Endothelial cell of umbilical vein (primary cell): ENCODE measurements at regions not wholly inside any gene's neighbourhood (a gene's known extent, or its start where the extent isn't known, plus 50 kb on each side); places are given as distances from the start of the nearest gene placed in this dataset.

Experiments
- BruUV-seq: library from RNA; stranded (reverse); fragments of 400-500 nt; replicated peaks from 2 replicates; lab custom pipeline; 2021; lab: Mats Ljungman, UMichigan
- CTCF ChIA-PET: fragments of 300-600, 350-600 bp; sonication (Branson Sonifier 250); formaldehyde crosslinking; loops from one replicate; lab custom pipeline; 2021; ENCODE audit warnings: antibody characterized with exemption, inconsistent platforms; lab: Charles Lee
- POLR2A ChIA-PET: fragments of 300-600, 350-600 bp; sonication (Branson Sonifier 250); formaldehyde crosslinking; loops from one replicate; lab custom pipeline; 2021; ENCODE audit warnings: antibody characterized with exemption, inconsistent platforms; lab: Charles Lee
- DNase-seq: peaks from one replicate; pipeline ENCODE4 v3.0.0-alpha.2; 2011; ENCODE audit warnings: low read depth, low spot score
- FAIRE-seq: peaks from 2 replicates; lab custom pipeline; 2011; peaks lifted over from hg19 to GRCh38; lab: Jason Lieb, UNC
- H2AFZ ChIP-seq: 2 replicates; pipeline ENCODE4 v1.6.0; 2012; ENCODE audit warnings: low read depth, low read length, control low read depth, inconsistent platforms
- H3K27ac ChIP-seq: 2 replicates; pipeline ENCODE4 v1.5.1; 2011; ENCODE audit warnings: low read depth, mild to moderate bottlenecking, control low read depth, low read length, moderate library complexity; ENCODE audit not compliant: insufficient read depth
- H3K27me3 ChIP-seq, 2 experiments: 2 replicates each; pipeline versions ENCODE4 v1.6.0 to v1.6.1; 2011; ENCODE audit warnings: low read length in 2 of 2, mixed read lengths in 1 of 2; ENCODE audit not compliant: control insufficient read depth in 2 of 2, insufficient read depth in 2 of 2
- H3K36me3 ChIP-seq, 2 experiments: 2 replicates in 1 of 2; 3 replicates in 1 of 2; pipeline ENCODE4 v1.5.1; 2011; ENCODE audit warnings: low read length in 2 of 2, mild to moderate bottlenecking in 1 of 2, moderate library complexity in 1 of 2; ENCODE audit not compliant: control insufficient read depth in 2 of 2, insufficient read depth in 2 of 2; ENCODE audit errors: extremely low read depth in 1 of 2
- H3K4me1 ChIP-seq: 3 replicates; pipeline ENCODE4 v1.5.1; 2011; ENCODE audit warnings: mild to moderate bottlenecking, low read length; ENCODE audit not compliant: control insufficient read depth, insufficient read depth; ENCODE audit errors: extremely low read depth
- H3K4me2 ChIP-seq: 2 replicates; pipeline ENCODE4 v1.6.1; 2011; ENCODE audit warnings: low read length, control low read depth, mixed read lengths; ENCODE audit not compliant: insufficient read depth
- H3K4me3 ChIP-seq, 3 experiments: fragments of 200-600 bp in 1 of 3; sonication (generic), shearing (Covaris generic) in 1 of 3; replicated peaks in 1 of 3; 2 replicates each; pipeline ENCODE4 v1.5.1; 2011 to 2016; ENCODE audit warnings: control low read depth in 3 of 3, low read length in 3 of 3, mild to moderate bottlenecking in 2 of 3, inconsistent platforms in 1 of 3, low read depth in 1 of 3, moderate library complexity in 1 of 3; ENCODE audit not compliant: insufficient read depth in 1 of 3
- H3K79me2 ChIP-seq: 2 replicates; pipeline ENCODE4 v1.6.0; 2012; ENCODE audit warnings: low read length, inconsistent platforms; ENCODE audit not compliant: control insufficient read depth, insufficient read depth
- H3K9ac ChIP-seq: replicated peaks from 2 replicates; pipeline ENCODE3; 2011; ENCODE audit warnings: low read length, control low read depth; ENCODE audit not compliant: insufficient read depth; ENCODE audit errors: extremely low read depth
- H3K9me1 ChIP-seq: replicated peaks from 3 replicates; pipeline ENCODE4 v1.6.0; 2011; ENCODE audit warnings: mild to moderate bottlenecking, low read length; ENCODE audit not compliant: control insufficient read depth, insufficient read depth; ENCODE audit errors: extremely low read depth
- H3K9me3 ChIP-seq: replicated peaks from 2 replicates; pipeline ENCODE4 v1.5.1; 2012; ENCODE audit warnings: low read length, inconsistent platforms; ENCODE audit not compliant: control insufficient read depth, insufficient read depth
- H4K20me1 ChIP-seq: replicated peaks from 2 replicates; pipeline ENCODE3; 2011; ENCODE audit warnings: mild to moderate bottlenecking, low read length; ENCODE audit not compliant: control insufficient read depth, insufficient read depth; ENCODE audit errors: extremely low read depth
- CTCF ChIP-seq, 2 donors: IDR thresholded peaks; 1 replicate in 1 of 2; 2 replicates in 1 of 2; pipeline ENCODE4 v1.5.1; 2011; ENCODE audit warnings: low read length in 2 of 2, mild to moderate bottlenecking in 2 of 2, moderate library complexity in 2 of 2, control low read depth in 1 of 2, inconsistent platforms in 1 of 2, low read depth in 1 of 2; ENCODE audit not compliant: insufficient read depth in 1 of 2; ENCODE audit errors: extremely low read depth in 1 of 2
- EZH2 ChIP-seq: IDR thresholded peaks from 2 replicates; pipeline ENCODE4 v1.6.1; 2012; ENCODE audit warnings: borderline replicate concordance, low read depth, mild to moderate bottlenecking, moderate library complexity, low read length, inconsistent platforms; ENCODE audit not compliant: severe bottlenecking
- FOS ChIP-seq: IDR thresholded peaks from 2 replicates; pipeline ENCODE4 v1.6.1; 2011; ENCODE audit warnings: mild to moderate bottlenecking, low read length, moderate library complexity, borderline replicate concordance; ENCODE audit not compliant: insufficient read depth
- GATA2 ChIP-seq: IDR thresholded peaks from 2 replicates; pipeline ENCODE4 v1.7.0; 2011; ENCODE audit warnings: low read depth, mild to moderate bottlenecking, moderate library complexity, mixed read lengths, low read length; ENCODE audit not compliant: insufficient read length, insufficient read depth
- JUN ChIP-seq: IDR thresholded peaks from 2 replicates; pipeline ENCODE4 v1.6.1; 2011; ENCODE audit warnings: borderline replicate concordance, low read depth; ENCODE audit not compliant: insufficient read length, insufficient read depth
- MAX ChIP-seq: IDR thresholded peaks from 2 replicates; pipeline ENCODE4 v1.6.1; 2011; ENCODE audit not compliant: insufficient read depth, insufficient read length
- MYC ChIP-seq: IDR thresholded peaks from one replicate; pipeline ENCODE4 v1.6.1; 2011; ENCODE audit warnings: mild to moderate bottlenecking, low read depth, low read length
- POLR2A ChIP-seq: IDR thresholded peaks from 2 replicates; pipeline ENCODE4 v1.6.1; 2012; ENCODE audit warnings: low read depth, mild to moderate bottlenecking, control low read depth, low read length
- POLR2AphosphoS5 ChIP-seq: IDR thresholded peaks from 2 replicates; pipeline ENCODE4 v1.6.1; 2012; ENCODE audit warnings: low read depth, mild to moderate bottlenecking, control low read depth, low read length, moderate library complexity; ENCODE audit not compliant: insufficient read depth
- dilution Hi-C: fragments of 300-500 bp; cut with MboI; formaldehyde crosslinking; loops from one replicate; pipeline ENCODE4 v1.15.0; 2019; ENCODE audit warnings: low sequenced_read_pairs; ENCODE audit not compliant: extremely low pct_ligation_motif_present
- intact Hi-C: fragments of 100-400 bp; cut with micrococcal nuclease; formaldehyde crosslinking; loops from one replicate; pipeline ENCODE4 v1.10.0; 2022

- H3K79me2 ChIP-seq = no peaks in the 10 kb centered on the region
- H3K4me2 ChIP-seq = no peak overlapping the region
- no peak overlapping the region for H3K4me3 ChIP-seq
- H3K9ac ChIP-seq = no peak overlapping the region
- no peaks in the 10 kb centered on the region for H3K4me1 ChIP-seq
- H2AFZ ChIP-seq = no peak overlapping the region
- no peak for FAIRE-seq
- TF ChIP-seq CTCF (IDR thresholded peaks at IDR 0.05; ENCODE audit: extremely low read depth in 1 of 2, insufficient read depth in 1 of 2, low read depth in 1 of 2, low read length in 2 of 2) = no peak
- no peak for TF ChIP-seq JUN
- no peak for TF ChIP-seq GATA2
- TF ChIP-seq POLR2A = no peak
- TF ChIP-seq MYC = no peak
- no peak for TF ChIP-seq POLR2AphosphoS5
- TF ChIP-seq MAX = no peak
- no peak for TF ChIP-seq FOS
- TF ChIP-seq EZH2 = no peak
- no peaks in the 10 kb centered on the region for H3K9me1 ChIP-seq
- H3K9me3 ChIP-seq = no peaks in the 10 kb centered on the region
- no TSS peak for BruUV-seq
- H4K20me1 ChIP-seq = no peaks in the 10 kb centered on the region
- dilution Hi-C loops (no loop called here), intact Hi-C loops (no loop called here)
- H3K27me3 ChIP-seq = no peaks in the 10 kb centered on the region
- DNase-seq = no peak
- CTCF ChIA-PET = no interaction called here
- POLR2A ChIA-PET = no interaction called here
- no peak overlapping the region for H3K27ac ChIP-seq
- H3K36me3 ChIP-seq = no peaks in the 10 kb centered on the region
Measured at GRCh38 chr1:103230061-103230460, 121.7 kb upstream of the COL11A1 start.
